ENCODE measurements at regions not wholly inside any gene's neighbourhood (a gene's known extent, or its start where the extent isn't known, plus 50 kb on each side); places are given as distances from the start of the nearest gene placed in this dataset.

DNA sequence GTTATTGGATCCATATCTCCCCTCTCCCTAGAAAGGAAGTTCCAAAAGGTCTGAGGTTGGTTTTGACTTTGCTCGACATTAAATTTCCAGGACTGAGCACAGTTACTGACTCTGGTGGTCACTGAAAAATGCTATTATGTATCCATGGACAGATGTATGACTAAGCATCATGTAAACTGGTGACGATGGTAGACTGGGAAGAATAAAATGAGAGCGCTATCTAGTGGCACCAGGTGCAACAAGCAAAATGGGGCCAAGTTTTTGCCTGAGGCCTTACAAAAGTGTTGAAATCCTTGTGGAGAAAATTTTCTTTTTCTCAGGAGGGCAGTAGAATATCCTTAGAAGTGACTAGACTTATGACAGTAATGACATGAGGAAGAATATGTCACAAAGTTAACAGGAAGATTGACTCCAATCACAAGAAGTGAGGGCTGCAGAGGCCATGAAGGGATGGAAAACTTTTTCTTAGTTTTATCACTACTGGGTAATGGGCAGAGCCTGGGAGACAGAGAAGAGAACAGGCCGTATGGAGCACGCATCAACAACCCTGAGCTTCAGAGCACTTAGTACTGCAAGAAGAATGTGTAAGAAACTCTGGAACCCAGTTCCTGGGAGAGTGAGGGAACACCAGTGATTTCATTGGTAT lies 88.9 kb upstream of the ELOVL5 start:
- no peak for TF ChIP-seq FOXA1 (IDR thresholded peaks at IDR 0.05)
- no peak for TF ChIP-seq SP1 (IDR thresholded peaks at IDR 0.05)
- TF ChIP-seq FOXM1 (IDR thresholded peaks at IDR 0.05; ENCODE audit: borderline replicate concordance) = no peak
- TF ChIP-seq, protein P1, sequence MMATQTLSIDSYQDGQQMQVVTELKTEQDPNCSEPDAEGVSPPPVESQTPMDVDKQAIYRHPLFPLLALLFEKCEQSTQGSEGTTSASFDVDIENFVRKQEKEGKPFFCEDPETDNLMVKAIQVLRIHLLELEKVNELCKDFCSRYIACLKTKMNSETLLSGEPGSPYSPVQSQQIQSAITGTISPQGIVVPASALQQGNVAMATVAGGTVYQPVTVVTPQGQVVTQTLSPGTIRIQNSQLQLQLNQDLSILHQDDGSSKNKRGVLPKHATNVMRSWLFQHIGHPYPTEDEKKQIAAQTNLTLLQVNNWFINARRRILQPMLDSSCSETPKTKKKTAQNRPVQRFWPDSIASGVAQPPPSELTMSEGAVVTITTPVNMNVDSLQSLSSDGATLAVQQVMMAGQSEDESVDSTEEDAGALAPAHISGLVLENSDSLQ (IDR thresholded peaks at IDR 0.05) = no peak
- TF ChIP-seq LEF1 (IDR thresholded peaks at IDR 0.05; ENCODE audit: borderline replicate concordance) = no peak
- no peak for TF ChIP-seq CTBP1 (IDR thresholded peaks at IDR 0.05; ENCODE audit: borderline replicate concordance)

Data from HEK293T (cell line).